ENCODE measurements at regions not wholly inside any gene's neighbourhood (a gene's known extent, or its start where the extent isn't known, plus 50 kb on each side); places are given as distances from the start of the nearest gene placed in this dataset.

GRCh38 chr9:23539311-23539710 is 286.7 kb downstream of the ELAVL2 start:
- Histone ChIP-seq H3K9me3 (ENCODE audit: control insufficient read depth in 1 of 2, low read length in 2 of 2) (no peaks in the 10 kb centered on the region), H3K9ac (ENCODE audit: low read depth in 1 of 2, low read length in 2 of 2) (no peak overlapping the region), H3K36me3 (ENCODE audit: control insufficient read depth in 1 of 2, insufficient read depth in 2 of 2, low read length in 2 of 2) (no peaks in the 10 kb centered on the region), H3K27me3 (ENCODE audit: control insufficient read depth in 1 of 2, insufficient read depth in 2 of 2, low read length in 2 of 2) (no peaks in the 10 kb centered on the region), H3K4me3 (ENCODE audit: low read depth in 1 of 2, low read length in 2 of 2) (no peak overlapping the region), H3K27ac (ENCODE audit: low read depth, low read length) (no peak overlapping the region), H3K4me1 (ENCODE audit: control insufficient read depth in 1 of 2, insufficient read depth in 2 of 2, low read length in 2 of 2) (peaks cover 0 to 3% of the 10 kb centered on the region in 2 donors)

- Histone ChIP-seq H3K27me3 (ENCODE audit: control insufficient read depth in 1 of 2, insufficient read depth in 2 of 2, low read length in 2 of 2) (no peaks in the 10 kb centered on the region), H3K4me3 (ENCODE audit: low read depth in 1 of 2, low read length in 2 of 2) (no peak overlapping the region), H3K4me1 (ENCODE audit: control insufficient read depth in 1 of 2, insufficient read depth in 2 of 2, low read length in 2 of 2) (peaks cover 0 to 3% of the 10 kb centered on the region in 2 donors), H3K27ac (ENCODE audit: low read depth, low read length) (no peak overlapping the region), H3K9me3 (ENCODE audit: control insufficient read depth in 1 of 2, low read length in 2 of 2) (no peaks in the 10 kb centered on the region), H3K9ac (ENCODE audit: low read depth in 1 of 2, low read length in 2 of 2) (no peak overlapping the region), H3K36me3 (ENCODE audit: control insufficient read depth in 1 of 2, insufficient read depth in 2 of 2, low read length in 2 of 2) (no peaks in the 10 kb centered on the region)
Observed at GRCh38 chr9:23541976-23542375, 284.1 kb downstream of the ELAVL2 start.

DNA sequence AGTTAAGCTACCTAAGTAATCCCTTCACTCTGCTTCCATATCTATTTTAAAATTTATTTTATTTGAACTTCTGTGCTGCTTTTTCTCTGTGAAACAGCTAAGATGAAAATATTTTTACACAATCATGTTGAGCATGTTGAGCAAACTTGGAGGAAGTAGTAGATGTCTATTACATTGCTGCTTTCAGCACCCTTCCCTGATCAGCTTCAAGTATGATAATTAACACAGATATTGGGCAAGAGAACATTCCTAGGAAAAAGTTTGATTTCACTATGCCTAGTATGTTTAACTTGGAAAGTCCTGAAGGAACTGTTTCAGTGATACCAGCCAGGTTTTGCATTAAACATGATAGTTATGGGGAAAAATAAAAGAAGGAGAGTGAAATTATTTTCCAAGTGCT is 283.6 kb downstream of the ELAVL2 start:
- no peaks in the 10 kb centered on the region for H3K4me1 ChIP-seq (ENCODE audit: control insufficient read depth in 1 of 2, insufficient read depth in 2 of 2, low read length in 2 of 2)
- no peak overlapping the region for H3K4me3 ChIP-seq (ENCODE audit: low read depth in 1 of 2, low read length in 2 of 2)
- no peaks in the 10 kb centered on the region for H3K36me3 ChIP-seq (ENCODE audit: control insufficient read depth in 1 of 2, insufficient read depth in 2 of 2, low read length in 2 of 2)
- H3K27ac ChIP-seq (ENCODE audit: low read depth, low read length) = no peak overlapping the region
- no peaks in the 10 kb centered on the region for H3K9me3 ChIP-seq (ENCODE audit: control insufficient read depth in 1 of 2, low read length in 2 of 2)
- no peaks in the 10 kb centered on the region for H3K27me3 ChIP-seq (ENCODE audit: control insufficient read depth in 1 of 2, insufficient read depth in 2 of 2, low read length in 2 of 2)
- H3K9ac ChIP-seq (ENCODE audit: low read depth in 1 of 2, low read length in 2 of 2) = no peak overlapping the region

DNA sequence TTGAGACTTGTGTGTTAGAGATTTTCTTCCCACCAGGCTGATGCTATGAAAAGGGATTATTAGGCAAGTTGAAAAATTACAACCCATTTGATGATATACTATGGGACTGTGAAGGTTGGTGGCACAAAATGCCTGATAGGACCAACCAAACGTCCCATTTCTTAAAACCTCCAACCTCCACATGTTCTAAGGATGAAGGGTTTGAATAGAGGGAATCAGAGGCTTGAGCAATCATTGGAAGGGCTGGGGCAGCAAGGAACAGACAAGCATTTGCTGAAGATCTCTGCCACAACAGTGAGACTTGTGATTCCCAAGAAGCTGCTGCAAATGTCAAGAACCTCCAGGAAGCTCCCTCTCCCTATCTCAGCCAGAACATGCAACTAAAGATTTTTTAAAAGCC is 283.1 kb downstream of the ELAVL2 start:
- no peaks in the 10 kb centered on the region for H3K27me3 ChIP-seq (ENCODE audit: control insufficient read depth in 1 of 2, insufficient read depth in 2 of 2, low read length in 2 of 2)
- no peak overlapping the region for H3K27ac ChIP-seq (ENCODE audit: low read depth, low read length)
- no peaks in the 10 kb centered on the region for H3K4me1 ChIP-seq (ENCODE audit: control insufficient read depth in 1 of 2, insufficient read depth in 2 of 2, low read length in 2 of 2)
- no peak overlapping the region for H3K4me3 ChIP-seq (ENCODE audit: low read depth in 1 of 2, low read length in 2 of 2)
- no peak overlapping the region for H3K9ac ChIP-seq (ENCODE audit: low read depth in 1 of 2, low read length in 2 of 2)
- H3K36me3 ChIP-seq (ENCODE audit: control insufficient read depth in 1 of 2, insufficient read depth in 2 of 2, low read length in 2 of 2) = no peaks in the 10 kb centered on the region
- no peaks in the 10 kb centered on the region for H3K9me3 ChIP-seq (ENCODE audit: control insufficient read depth in 1 of 2, low read length in 2 of 2)

DNA sequence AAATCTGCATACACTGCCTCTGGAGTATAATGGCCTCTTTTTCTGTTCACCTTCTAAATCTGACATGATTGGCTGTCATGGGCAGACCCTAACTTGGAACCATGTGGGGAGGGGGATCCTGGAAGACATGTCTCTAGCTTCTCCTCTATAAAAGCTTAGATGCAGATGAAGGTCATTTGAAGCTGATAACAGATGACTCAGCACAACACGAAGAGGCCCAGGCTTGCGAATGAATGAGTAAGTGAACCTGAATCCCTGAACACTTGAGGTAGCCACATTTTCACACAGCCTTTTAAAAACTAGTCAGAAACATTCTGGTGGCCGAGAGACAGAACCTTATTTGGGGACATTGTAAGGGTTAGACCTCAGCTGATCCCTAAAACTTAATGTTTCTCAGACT is 282.6 kb downstream of the ELAVL2 start:
- Histone ChIP-seq H3K4me1 (ENCODE audit: control insufficient read depth in 1 of 2, insufficient read depth in 2 of 2, low read length in 2 of 2) (no peaks in the 10 kb centered on the region), H3K4me3 (ENCODE audit: low read depth in 1 of 2, low read length in 2 of 2) (no peak overlapping the region), H3K27ac (ENCODE audit: low read depth, low read length) (no peak overlapping the region), H3K9me3 (ENCODE audit: control insufficient read depth in 1 of 2, low read length in 2 of 2) (no peaks in the 10 kb centered on the region), H3K27me3 (ENCODE audit: control insufficient read depth in 1 of 2, insufficient read depth in 2 of 2, low read length in 2 of 2) (no peaks in the 10 kb centered on the region), H3K36me3 (ENCODE audit: control insufficient read depth in 1 of 2, insufficient read depth in 2 of 2, low read length in 2 of 2) (no peaks in the 10 kb centered on the region), H3K9ac (ENCODE audit: low read depth in 1 of 2, low read length in 2 of 2) (no peak overlapping the region)

GRCh38 chr9:23545728-23546127 is 280.3 kb downstream of the ELAVL2 start:
- H3K36me3 ChIP-seq (ENCODE audit: control insufficient read depth in 1 of 2, insufficient read depth in 2 of 2, low read length in 2 of 2) = no peaks in the 10 kb centered on the region
- no peaks in the 10 kb centered on the region for H3K9me3 ChIP-seq (ENCODE audit: control insufficient read depth in 1 of 2, low read length in 2 of 2)
- H3K27me3 ChIP-seq (ENCODE audit: control insufficient read depth in 1 of 2, insufficient read depth in 2 of 2, low read length in 2 of 2) = no peaks in the 10 kb centered on the region
- H3K27ac ChIP-seq (ENCODE audit: low read depth, low read length) = no peak overlapping the region
- H3K9ac ChIP-seq (ENCODE audit: low read depth in 1 of 2, low read length in 2 of 2) = no peak overlapping the region
- no peaks in the 10 kb centered on the region for H3K4me1 ChIP-seq (ENCODE audit: control insufficient read depth in 1 of 2, insufficient read depth in 2 of 2, low read length in 2 of 2)
- no peak overlapping the region for H3K4me3 ChIP-seq (ENCODE audit: low read depth in 1 of 2, low read length in 2 of 2)

DNA sequence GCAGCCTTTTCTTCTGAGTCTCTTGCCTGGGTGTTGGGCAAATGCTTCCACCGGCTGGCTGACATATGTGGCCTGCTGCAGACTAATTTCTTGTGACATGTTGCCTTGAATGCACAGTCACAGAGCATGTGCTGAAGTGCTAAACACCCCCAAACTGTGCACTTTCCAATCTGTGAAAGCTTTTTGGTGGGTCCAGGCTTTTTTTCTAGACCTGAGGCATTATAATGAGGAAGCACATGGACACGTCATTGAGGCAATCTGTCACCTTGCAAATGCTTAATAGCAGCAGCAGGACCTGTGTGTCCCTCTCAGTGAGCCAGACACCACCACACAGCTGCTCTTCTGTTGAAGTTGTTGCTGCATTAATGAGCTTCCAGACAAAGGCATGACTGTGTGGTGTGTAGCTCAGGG is 274.7 kb downstream of the ELAVL2 start:
- no peak overlapping the region for H3K27ac ChIP-seq (ENCODE audit: low read depth, low read length)
- no peaks in the 10 kb centered on the region for H3K4me1 ChIP-seq (ENCODE audit: control insufficient read depth in 1 of 2, insufficient read depth in 2 of 2, low read length in 2 of 2)
- no peaks in the 10 kb centered on the region for H3K36me3 ChIP-seq (ENCODE audit: control insufficient read depth in 1 of 2, insufficient read depth in 2 of 2, low read length in 2 of 2)
- H3K9me3 ChIP-seq (ENCODE audit: control insufficient read depth in 1 of 2, low read length in 2 of 2) = no peaks in the 10 kb centered on the region
- H3K4me3 ChIP-seq (ENCODE audit: low read depth in 1 of 2, low read length in 2 of 2) = no peak overlapping the region
- H3K27me3 ChIP-seq (ENCODE audit: control insufficient read depth in 1 of 2, insufficient read depth in 2 of 2, low read length in 2 of 2) = no peaks in the 10 kb centered on the region
- H3K9ac ChIP-seq (ENCODE audit: low read depth in 1 of 2, low read length in 2 of 2) = no peak overlapping the region

DNA sequence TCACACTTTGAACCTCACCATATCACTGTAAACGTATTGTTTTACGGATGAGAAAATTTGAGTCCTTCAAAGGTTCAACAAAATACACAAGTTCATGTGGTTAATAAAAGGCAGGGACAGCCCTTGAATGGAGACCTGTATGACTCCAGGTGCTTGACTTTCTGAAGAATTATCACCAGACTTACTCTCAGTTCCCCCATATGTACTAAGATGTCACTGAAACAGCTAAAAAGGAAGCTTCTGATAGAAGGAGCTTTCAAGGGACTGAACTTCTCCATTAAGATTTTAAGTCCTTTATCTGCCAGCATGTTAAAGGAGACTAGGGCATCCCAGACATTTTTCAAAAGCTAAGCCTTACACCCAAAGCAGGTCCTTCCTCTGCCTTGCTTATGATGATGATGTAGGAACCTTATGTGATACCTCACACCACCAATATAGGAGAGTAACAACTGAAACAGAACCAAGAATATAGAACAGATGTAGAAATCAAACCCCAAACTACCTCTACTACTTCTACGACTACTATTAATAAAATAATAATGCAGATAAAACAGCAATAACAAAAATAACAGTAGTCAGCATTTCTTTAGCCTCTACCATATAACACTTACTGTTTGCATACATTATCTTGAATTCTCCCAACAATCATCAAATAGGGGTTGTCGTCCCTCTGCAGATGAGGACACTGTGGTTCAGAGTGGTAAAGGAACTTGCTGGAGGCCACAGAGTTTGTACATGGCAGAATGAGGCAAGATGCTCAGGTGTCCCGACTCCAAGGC is 273.9 kb downstream of the ELAVL2 start:
- Histone ChIP-seq H3K4me1 (ENCODE audit: control insufficient read depth in 1 of 2, insufficient read depth in 2 of 2, low read length in 2 of 2) (no peaks in the 10 kb centered on the region), H3K27ac (ENCODE audit: low read depth, low read length) (no peak overlapping the region), H3K4me3 (ENCODE audit: low read depth in 1 of 2, low read length in 2 of 2) (no peak overlapping the region), H3K27me3 (ENCODE audit: control insufficient read depth in 1 of 2, insufficient read depth in 2 of 2, low read length in 2 of 2) (no peaks in the 10 kb centered on the region), H3K36me3 (ENCODE audit: control insufficient read depth in 1 of 2, insufficient read depth in 2 of 2, low read length in 2 of 2) (no peaks in the 10 kb centered on the region), H3K9me3 (ENCODE audit: control insufficient read depth in 1 of 2, low read length in 2 of 2) (no peaks in the 10 kb centered on the region), H3K9ac (ENCODE audit: low read depth in 1 of 2, low read length in 2 of 2) (no peak overlapping the region)

DNA sequence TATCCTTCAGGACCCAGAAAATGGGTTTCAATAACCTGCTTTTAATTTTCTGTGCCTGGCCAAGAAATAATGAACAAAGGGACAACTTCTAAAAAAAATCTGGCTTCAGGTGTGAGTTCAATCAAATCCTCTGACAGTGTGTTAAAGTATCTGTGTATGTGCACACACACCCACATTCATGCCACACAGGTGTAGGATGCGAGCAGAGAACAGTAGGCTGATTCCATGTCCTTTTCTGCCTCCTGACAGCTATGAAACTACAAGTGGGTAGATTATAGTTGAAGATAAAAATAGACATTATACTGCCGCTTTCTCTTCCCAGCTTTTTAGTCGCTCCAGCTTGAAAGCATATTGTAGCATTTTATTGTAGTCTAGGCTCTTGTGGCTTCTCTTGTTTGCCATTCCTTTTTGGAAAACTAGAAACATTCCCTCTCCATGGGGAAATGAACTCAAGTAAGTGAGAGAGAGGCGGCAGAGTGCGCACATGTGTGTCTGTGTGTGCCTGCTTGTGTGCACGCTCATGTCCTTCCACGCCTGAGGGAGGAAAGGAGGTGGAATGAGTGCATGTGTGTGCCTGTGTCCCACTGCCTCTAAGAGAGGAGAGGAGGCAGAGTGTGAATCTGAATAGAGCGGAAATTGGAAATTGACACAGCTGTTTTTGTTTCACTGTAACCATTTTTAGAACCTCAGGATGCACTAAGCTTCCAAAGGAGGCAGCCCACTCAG is 273.0 kb downstream of the ELAVL2 start:
- H3K4me3 ChIP-seq (ENCODE audit: low read depth in 1 of 2, low read length in 2 of 2) = no peak overlapping the region
- H3K36me3 ChIP-seq (ENCODE audit: control insufficient read depth in 1 of 2, insufficient read depth in 2 of 2, low read length in 2 of 2) = no peaks in the 10 kb centered on the region
- H3K4me1 ChIP-seq (ENCODE audit: control insufficient read depth in 1 of 2, insufficient read depth in 2 of 2, low read length in 2 of 2) = no peaks in the 10 kb centered on the region
- H3K9me3 ChIP-seq (ENCODE audit: control insufficient read depth in 1 of 2, low read length in 2 of 2) = no peaks in the 10 kb centered on the region
- no peak overlapping the region for H3K9ac ChIP-seq (ENCODE audit: low read depth in 1 of 2, low read length in 2 of 2)
- H3K27me3 ChIP-seq (ENCODE audit: control insufficient read depth in 1 of 2, insufficient read depth in 2 of 2, low read length in 2 of 2) = no peaks in the 10 kb centered on the region
- H3K27ac ChIP-seq (ENCODE audit: low read depth, low read length) = no peak overlapping the region

- no peaks in the 10 kb centered on the region for H3K36me3 ChIP-seq (ENCODE audit: control insufficient read depth in 1 of 2, insufficient read depth in 2 of 2, low read length in 2 of 2)
- H3K27ac ChIP-seq (ENCODE audit: low read depth, low read length) = no peak overlapping the region
- H3K9me3 ChIP-seq (ENCODE audit: control insufficient read depth in 1 of 2, low read length in 2 of 2) = no peaks in the 10 kb centered on the region
- no peak overlapping the region for H3K9ac ChIP-seq (ENCODE audit: low read depth in 1 of 2, low read length in 2 of 2)
- H3K27me3 ChIP-seq (ENCODE audit: control insufficient read depth in 1 of 2, insufficient read depth in 2 of 2, low read length in 2 of 2) = no peaks in the 10 kb centered on the region
- H3K4me1 ChIP-seq (ENCODE audit: control insufficient read depth in 1 of 2, insufficient read depth in 2 of 2, low read length in 2 of 2) = no peaks in the 10 kb centered on the region
- no peak overlapping the region for H3K4me3 ChIP-seq (ENCODE audit: low read depth in 1 of 2, low read length in 2 of 2)
Observed at GRCh38 chr9:23554686-23555085, 271.4 kb downstream of the ELAVL2 start.
